ENCODE measurements at regions not wholly inside any gene's neighbourhood (a gene's known extent, or its start where the extent isn't known, plus 50 kb on each side); places are given as distances from the start of the nearest gene placed in this dataset.
A peak's percentile ranks its signal among the peaks of the same experiment; 100 is the strongest.

DNA sequence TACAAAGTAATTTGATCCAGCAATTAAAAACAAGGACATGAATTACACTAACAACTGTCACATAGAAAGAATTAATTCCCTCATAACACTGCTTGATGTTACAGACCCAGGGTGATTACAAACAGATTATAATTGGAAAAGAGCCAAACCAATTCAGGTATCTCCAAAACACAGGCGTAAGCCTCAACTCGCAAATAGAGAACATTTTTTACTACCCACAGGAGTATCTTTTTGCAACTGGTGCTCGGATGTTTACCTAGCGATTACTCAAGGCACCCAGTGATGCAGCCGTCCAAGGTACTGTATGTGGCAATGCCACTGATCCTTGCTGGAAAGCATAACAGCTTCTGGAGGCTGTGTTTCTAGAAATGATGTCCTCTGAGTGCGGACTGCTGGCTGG lies 386.1 kb upstream of the KIF2A start:
- FAIRE-seq = peak; percentile 84

DNA sequence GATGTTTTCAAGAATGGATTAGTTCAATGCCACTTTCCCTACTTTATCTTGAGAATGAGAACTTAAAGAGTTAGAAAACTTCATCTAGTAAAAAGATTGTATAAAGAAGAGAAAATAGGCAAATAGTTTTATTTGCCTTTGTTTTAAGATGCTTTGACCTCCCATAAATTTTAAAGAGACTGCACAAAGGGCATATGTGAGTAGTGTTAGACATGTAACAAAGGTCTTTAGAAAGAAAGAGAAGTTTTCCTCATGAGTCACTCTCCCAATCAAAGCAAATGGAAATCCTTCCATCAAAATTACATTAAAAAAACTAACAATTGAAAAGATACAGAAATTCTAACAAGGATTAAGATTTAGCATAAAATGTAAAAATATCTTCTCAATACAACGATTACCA lies 381.8 kb upstream of the KIF2A start:
- no peak for FAIRE-seq

DNA sequence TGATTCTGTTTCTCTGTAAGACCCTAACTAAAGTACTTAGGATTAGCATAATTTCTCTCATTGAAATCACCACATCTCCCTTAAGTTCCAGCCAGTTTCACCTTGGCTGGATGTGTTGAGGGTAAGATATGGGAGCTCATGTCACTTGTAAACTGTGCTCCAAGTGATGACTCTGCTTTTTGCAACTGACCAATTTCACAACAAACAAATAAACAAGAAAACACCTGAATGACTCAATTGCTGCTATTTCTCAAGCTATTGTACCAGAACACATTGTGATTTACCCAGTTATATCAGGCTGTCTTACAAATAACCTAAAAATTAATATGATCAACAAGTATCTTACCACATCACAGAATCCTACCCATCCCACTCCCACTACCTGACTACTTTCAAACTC lies 379.1 kb upstream of the KIF2A start:
- FAIRE-seq = no peak

DNA sequence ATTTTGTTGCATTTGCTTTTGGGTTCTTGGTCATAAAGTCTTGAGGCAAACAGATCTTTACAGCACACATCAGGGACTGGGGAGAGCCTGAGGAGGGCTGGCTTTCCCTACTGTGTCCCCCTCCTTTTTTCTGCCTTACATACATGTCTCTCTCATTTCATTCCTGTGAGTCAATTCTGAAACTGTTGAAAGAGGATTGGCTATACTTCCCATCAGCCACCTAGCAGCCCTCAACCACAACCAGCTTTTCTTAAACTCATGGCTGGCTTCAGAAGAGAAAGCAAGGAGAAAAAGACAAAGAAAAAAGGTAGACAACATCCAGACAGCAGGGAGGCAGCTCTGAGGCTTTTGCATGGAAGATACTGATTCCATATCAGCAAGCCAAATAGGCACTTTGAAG lies 374.8 kb upstream of the KIF2A start:
- FAIRE-seq = no peak

DNA sequence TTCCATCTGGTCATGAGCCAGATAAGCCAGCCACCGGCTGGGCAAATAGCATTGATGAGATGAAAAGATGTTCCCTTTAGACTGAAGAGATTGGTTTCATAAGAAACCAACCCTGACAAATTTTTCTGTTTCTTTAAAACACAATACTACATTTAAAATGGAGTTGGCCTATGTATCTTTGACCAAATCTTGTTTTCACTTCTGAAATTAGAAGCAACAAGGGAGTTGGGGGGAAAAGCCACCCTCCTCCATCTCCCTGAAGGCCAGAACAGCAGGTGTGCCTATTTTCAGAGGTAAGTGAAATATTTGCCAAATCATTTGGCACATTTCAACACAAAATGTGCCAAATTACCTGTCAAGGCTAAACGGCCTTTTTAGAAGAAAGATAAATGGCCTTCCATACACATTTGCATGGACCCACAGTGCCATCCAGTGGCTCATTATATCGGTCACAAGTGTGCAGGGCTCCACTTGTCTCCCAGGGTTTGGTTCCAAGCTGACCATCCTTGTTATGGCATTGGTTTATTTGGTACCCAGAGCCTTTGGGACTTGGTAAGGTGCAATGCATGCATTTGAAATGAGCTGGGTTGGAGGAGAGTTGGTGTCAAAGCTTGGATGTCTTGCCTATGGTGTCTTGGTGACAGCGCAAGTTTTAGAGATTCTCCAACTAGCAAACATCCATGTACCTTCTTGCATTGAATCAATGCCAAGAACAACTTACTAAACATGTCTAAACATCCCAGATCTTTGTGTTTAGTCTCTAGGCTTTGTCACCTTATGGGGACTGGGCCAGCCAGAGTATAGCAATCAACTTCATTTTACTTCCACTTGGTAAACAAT lies 372.0 kb upstream of the KIF2A start:
- peak; percentile 65 for FAIRE-seq

DNA sequence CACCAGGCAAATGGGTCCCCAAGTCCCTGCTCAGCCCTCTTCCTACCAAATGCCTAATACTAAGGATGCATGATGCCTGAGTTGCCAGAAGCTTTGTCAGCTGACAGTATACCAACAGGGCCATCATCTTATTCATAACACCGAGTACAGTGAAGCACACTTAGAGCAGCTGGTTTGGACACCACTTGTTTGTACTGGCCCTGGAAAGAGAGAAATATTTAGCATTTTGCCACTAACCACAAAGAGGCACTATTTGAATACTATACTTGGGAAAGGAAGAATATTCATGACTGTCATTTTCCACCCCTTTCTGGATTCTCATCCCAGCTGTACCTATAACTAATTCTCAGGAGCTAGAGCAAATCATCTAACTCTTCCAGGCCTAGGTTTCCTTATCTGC lies 364.4 kb upstream of the KIF2A start:
- no peak for FAIRE-seq

DNA sequence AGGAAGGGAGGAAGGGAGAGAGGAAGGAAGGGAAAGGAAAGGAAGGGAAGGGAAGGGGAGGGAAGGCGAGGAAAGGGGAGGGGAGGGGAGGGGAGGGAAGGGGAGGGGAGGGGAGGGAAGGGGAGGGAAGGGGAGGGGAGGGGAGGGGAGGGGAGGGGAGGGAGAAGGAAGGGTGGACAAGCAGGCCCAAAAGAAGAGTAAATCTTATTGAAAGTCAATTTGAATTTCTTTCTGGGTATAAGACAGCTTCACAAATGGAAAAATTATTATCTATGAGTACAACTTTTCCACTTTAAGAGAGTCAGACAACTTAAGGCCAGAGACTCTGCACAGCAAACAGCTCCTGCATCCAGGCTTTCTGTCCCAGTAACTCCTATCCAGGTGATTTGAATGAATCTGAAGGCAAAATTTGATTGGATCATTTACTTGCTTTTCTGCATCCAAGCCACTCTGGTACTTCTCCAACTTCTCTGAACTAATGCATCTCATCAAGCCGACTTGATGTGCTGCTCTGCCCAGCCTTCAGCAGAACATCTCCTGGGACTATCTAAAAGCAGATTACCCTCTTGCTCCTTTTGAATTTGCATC lies 363.4 kb upstream of the KIF2A start:
- no peak for FAIRE-seq

DNA sequence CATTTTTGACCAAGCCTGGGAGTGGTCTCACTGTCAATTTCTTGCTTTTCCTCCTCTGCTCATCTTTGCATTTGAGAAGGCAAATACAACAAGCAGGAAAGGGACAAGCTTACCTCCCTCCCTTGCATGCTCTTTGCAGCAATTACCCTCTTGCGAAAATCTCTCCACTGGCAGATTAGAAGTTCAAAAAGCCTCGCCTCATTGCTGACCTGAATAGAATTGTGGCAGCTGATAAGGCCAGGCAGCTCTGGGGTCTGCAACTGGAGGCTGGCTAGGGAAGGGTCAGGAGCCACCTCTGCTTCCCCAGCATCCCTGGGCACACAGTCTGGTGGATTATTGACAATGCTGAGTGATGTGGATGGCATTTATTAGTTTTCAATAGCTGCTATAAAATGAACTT lies 362.3 kb upstream of the KIF2A start:
- FAIRE-seq = no peak

DNA sequence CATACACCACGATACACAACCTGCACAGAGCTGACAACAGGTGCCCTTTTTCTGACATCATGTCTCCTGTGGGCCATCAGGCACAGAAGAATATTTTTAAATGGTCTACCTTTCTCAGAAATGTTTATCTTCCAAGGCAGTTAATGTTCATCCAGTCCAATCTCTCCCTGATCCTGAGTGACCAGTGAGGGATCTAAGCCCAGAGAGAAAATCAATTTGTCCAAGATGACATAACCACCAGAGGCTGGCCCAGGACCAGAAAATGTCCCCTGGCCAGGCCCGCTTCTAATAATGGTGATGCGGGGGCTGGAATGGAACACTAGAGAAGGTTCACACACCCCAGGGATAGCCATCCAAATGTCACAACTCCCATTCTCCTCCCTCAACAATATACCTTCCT lies 357.9 kb upstream of the KIF2A start:
- FAIRE-seq = no peak

DNA sequence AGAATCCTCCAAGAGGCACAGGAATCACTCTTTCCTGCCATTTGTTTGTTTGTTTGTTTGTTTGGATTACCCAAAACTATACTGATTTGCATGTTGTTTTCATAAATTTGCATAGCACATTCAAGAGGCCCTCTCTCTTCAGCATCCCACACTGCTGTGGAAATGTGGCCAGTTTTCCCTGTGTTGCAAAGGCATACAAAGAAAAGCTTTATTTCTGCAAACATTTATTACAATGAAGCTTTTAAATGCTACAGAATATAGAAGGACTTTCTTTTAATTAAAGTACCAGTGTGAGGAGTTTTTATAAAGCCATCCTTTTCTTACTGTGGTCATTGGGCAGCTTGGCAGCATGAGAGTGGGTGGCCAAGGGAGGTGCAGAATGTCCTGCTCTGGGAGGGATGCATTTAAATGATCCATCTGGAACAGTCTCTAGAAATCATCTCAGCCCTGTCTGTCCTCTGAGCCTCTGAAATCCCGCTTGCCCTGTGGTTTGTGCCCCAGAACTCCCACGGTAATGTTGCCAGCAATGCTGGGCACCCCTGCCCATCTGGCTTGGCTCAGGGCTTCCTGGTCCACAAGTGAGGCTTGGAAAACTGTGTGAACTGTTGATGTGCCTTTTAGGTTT lies 356.8 kb upstream of the KIF2A start:
- no peak for FAIRE-seq

DNA sequence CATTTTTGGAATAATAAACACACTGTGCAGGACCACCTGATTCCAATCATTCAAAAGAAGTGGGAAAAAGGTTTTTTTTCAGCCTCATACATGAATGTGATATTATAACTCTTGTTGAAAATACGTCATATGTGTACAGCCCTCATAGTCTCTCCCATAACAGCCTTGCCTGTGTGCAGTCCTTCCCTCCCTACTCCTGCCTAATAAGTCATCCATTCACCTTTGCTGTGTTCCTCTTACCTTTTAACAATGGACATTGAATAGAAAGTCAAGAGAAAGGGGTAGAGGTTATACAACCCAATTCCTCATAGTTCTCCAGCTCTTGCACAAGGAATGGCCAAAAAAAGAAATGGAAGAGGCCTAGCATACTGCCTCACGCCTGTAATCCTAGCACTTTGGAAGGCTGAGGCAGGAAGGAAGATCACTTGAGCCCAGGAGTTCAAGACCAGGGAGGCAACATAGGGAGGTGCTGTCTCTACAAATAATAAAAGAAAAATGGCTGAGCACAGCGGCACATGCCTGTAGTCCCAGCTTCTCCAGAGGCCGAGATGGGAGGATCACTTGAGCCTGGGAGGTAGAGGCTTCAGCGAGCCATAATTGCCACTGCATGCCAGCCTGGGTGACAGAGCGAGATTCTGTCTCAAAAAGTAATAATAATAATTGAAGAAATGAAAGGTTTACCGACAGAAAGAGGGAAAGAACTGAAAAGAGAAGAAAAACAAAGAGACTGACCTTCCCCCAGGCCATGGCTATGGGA lies 356.1 kb upstream of the KIF2A start:
- FAIRE-seq = no peak

DNA sequence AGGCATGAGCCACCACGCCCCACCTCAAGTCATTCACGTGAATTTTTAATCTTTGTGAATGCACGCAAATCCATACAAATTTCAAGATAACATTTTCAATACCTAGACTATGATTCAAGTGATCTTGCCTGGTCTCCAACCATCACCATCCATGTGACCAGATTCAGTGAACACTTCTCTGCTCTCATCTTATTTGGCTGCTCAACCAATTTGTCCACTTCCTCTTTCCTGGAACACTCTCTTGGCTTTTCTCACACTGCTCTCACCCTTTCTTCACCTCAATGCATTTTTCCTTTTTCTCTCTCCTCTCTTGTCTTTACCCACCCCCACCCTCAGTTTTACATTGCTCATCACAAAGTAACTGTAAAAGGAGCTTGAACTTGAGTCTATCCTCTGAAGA lies 354.7 kb upstream of the KIF2A start:
- no peak for FAIRE-seq

DNA sequence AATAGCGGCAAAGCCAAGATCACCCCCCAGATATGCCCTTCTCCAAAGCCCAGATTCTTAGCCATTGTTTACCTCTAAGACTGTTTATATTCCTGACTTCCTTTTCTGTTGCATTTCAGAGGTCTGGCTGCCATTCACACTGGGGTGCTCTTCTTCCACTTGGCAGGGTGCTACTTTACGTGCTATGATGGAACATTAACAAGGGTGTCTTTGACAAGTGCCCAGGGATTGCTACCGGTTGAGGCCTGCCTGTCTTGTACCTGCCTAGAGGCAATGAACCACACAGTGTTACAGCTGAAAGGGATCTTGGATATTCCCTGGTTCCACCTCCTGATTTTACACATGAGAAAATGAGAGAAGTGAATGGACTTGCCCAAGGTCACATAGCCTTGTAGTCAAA lies 352.1 kb upstream of the KIF2A start:
- FAIRE-seq = no peak

DNA sequence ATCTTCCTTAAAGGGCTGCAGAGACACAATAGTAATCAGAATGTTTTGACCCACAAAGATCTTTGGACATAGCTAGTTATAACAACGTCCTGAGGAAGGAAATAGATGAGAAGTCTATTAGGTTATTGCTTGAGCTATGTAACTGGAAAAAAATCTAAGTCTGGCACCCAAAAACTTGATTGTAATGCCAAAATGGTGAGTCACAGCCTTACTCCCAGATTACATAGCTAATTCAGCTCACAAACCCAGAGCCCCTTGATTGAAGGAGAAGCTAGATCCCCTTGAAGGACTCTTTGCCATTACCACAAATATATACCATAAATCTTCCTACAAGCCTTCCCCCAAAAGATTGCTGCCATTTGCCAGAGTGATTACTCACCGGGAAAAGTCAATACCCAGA lies 341.8 kb upstream of the KIF2A start:
- FAIRE-seq = no peak

DNA sequence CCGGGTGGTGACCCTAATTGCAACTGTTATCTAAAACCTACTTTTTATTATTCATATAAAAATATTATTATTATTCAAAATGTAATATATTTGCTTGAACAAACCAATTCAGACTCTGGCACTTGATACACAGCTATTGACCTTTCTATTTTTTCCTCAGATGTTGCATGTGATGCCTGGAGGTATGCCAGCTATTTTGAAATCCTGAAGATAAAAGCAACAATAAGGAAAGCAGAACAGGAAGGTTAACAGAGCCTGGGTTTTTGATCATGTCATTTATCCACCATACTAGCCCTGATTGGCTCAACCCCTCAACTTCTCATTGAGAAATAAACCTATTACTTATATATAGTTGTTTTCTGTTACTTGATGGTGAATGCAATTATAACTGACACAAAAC lies 340.9 kb upstream of the KIF2A start:
- FAIRE-seq = no peak

DNA sequence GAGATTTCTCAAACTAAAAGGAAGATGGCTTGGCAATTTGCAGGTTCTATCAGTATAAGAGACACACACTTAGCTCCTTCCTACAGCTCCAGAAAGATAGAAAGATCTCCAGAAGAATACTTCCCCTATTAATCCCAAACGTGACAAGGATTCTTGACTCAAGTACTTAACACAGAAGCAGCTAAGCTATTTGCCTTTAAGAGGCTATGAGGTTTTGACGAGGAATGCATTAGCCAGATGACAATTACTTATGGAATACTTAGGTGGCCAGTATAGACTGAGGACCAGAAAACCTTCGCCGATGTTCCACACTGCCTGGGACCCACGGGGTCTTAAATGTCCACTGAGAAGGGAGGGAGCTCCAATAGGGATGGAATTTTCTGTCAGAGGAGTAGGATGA lies 340.5 kb upstream of the KIF2A start:
- FAIRE-seq = no peak

DNA sequence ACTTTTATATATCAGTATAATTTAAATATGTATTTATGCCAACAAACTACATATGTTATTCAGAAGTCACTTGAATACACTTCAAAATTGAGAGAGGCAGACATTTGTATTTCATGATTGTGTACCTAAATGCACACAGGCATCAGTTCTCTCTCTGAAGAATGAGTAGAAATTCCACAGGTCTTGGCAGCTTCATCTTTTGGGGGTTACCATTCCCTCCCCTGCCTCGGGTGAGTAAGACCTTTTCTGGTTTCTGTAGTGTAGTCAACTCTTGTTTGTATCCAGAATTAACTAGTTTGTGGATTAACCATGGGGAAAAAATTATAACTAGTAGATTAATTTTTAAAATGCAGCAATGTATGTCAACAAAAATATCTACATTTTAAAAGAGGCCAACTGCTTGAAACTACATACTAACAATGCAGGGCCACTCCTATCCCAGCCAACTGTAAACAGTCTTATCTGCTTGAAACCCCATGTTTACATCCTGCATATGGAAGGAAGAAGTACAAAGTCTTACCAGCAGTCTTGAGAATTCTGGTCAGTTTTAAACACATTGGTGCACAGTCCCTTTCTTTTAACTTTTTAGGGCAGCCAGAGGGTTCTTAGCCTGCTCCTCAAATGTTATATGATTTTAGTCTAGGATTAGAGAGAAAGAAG lies 339.6 kb upstream of the KIF2A start:
- no peak for FAIRE-seq

DNA sequence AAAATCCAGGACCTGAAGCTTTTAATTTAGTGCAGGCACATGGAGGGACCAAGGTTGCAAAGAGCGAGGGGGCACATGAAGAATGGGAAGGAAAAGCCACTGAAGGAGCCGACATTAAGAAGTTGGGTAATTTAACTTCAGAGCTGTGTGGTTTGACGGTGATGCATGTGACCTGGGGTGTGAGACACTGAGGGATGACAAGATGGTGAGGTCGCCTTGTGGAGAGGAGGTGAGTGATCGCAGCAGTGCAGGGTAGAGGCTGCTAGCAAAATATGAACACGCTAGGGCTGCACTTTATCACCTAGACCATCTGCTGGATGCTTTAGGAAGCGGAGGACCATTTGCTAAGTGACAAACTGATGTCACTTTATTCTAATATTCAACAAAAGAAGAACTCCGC lies 339.0 kb upstream of the KIF2A start:
- no peak for FAIRE-seq

DNA sequence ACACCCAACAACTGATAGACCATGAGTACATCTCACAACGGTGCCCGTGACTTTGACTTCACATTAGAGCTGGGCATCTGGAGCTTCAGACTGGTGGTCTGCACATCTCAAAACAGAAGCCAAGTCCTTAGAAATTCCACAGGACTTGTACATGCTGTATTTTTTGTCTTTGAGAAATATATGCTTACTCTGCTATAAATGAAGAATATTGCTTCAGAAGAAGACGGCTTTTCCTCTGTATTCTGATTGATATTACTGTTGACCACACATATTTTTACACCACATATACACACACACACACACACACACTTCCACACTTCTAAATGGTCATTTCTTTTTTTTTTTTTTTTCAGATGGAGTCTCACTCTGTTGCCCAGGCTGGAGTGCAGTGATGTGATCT lies 338.3 kb upstream of the KIF2A start:
- no peak for FAIRE-seq

DNA sequence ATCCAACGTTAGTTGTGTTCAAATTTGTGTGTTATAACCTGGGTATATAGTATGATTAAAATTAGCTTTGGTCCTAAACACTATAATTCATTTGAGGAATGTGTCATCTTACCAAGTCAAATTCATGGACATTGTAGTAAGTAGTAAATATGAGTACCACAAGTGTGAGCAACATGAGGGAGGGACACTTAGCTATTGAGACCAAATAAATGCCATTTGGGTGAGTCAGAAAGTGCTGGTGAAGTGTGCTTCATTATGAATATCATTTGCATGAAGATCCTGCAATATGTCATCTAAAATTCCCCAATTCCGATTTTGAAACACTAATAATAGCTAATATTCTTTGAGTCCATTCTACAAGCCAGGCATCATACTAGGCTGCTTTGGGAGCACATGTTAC lies 336.7 kb upstream of the KIF2A start:
- no peak for FAIRE-seq

DNA sequence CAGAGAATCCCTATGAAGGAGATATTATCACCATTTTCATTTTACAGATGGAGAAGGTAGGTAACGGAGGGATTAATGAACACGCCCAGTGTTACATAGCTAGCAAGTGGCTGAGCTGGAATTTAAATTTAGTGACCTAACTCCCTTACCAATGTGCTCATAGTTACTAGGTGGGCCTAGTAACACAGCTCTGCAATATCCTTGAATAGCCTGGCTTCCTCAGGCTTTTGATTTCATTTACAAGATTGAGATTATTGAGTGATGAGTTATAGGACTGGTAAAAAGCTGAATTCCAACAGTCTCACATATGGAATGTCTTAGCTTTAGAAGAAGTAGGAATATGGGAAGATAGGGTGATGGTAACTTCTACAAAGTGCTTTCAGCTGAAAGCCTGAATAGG lies 336.3 kb upstream of the KIF2A start:
- no peak for FAIRE-seq

DNA sequence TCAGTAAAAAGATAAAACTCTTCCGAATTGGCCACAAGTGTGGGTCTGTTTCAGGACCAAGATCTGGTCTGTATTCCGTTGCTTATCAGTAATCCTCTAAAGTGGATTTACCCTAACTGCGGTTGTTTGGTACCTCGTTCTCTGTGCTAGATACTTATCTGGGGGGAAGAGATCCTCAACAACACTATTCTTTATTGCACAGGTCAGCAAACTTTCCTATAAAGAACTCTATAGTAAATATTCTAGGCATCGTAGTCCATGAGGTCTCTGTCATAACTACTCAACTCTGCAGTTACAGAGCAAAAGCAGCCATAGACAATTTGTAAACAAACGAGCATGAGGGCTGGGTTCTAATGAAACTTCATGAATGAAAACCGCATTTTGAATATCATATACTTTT lies 335.8 kb upstream of the KIF2A start:
- FAIRE-seq = no peak

DNA sequence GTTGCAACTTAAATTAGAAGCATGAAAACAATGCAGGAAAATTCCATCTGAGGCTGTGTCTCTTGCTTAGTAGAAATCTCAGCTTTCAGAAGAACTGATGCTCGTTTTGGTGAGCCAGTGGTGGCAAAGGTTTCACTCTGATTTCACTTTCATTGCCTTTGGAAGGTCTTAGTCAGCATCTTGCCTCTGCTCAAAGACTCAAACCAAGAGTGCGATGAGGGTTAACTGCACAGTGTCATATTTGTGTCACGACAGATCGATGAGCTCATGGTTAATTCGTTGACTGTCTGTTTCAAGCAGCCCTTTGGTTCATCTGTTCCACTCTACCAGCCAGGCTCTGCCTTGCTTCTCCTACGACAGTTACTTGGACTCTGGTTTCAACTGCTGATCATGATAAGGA lies 331.3 kb upstream of the KIF2A start:
- no peak for FAIRE-seq

Measured in islet of Langerhans (tissue), 1 donor.